OCI-LY1 (cell line): ENCODE measurements at regions not wholly inside any gene's neighbourhood (a gene's known extent, or its start where the extent isn't known, plus 50 kb on each side); places are given as distances from the start of the nearest gene placed in this dataset.

Experiments used
- H2AFZ ChIP-seq: fragments of 200-600 bp; sonication (generic), shearing (Covaris generic); 2 replicates; pipeline ENCODE4 v1.6.0; 2014; ENCODE audit warnings: antibody characterized with exemption, mild to moderate bottlenecking, low read length
- H3F3A ChIP-seq: fragments of 200-600 bp; sonication (generic), shearing (Covaris generic); 2 replicates; pipeline ENCODE4 v1.6.0; 2014; ENCODE audit warnings: mild to moderate bottlenecking, antibody characterized with exemption, low read length, moderate library complexity; ENCODE audit not compliant: insufficient read depth
- H3K27ac ChIP-seq: fragments of 200-600 bp; sonication (generic); 2 replicates; pipeline ENCODE4 v1.5.1; 2014; ENCODE audit warnings: low read length, mixed run types, mild to moderate bottlenecking, low read depth; ENCODE audit not compliant: poor library complexity, severe bottlenecking
- H3K27me3 ChIP-seq: fragments of 200-600 bp; sonication (generic); 2 replicates; pipeline ENCODE4 v1.6.0; 2014; ENCODE audit warnings: antibody characterized with exemption, mild to moderate bottlenecking, low read length, moderate library complexity; ENCODE audit not compliant: insufficient read depth
- H3K36me3 ChIP-seq: fragments of 200-600 bp; sonication (generic); 2 replicates; pipeline ENCODE4 v1.6.1; 2014; ENCODE audit warnings: mild to moderate bottlenecking, antibody characterized with exemption, low read length, moderate library complexity, mixed read lengths; ENCODE audit not compliant: insufficient read depth
- H3K4me1 ChIP-seq: fragments of 200-600 bp; sonication (generic); 2 replicates; pipeline ENCODE4 v1.5.1; 2014; ENCODE audit warnings: mild to moderate bottlenecking, low read length, moderate library complexity; ENCODE audit not compliant: insufficient read depth, severe bottlenecking
- H3K4me2 ChIP-seq: fragments of 200-600 bp; sonication (generic), shearing (Covaris generic); 2 replicates; pipeline ENCODE4 v1.6.1; 2014; ENCODE audit warnings: low read length
- H3K4me3 ChIP-seq: fragments of 200-600 bp; sonication (generic); 2 replicates; pipeline ENCODE4 v1.5.1; 2014; ENCODE audit warnings: low read length, low read depth, mild to moderate bottlenecking, mixed read lengths; ENCODE audit not compliant: poor library complexity, severe bottlenecking
- H3K79me2 ChIP-seq: fragments of 200-600 bp; shearing (Covaris generic); 2 replicates; pipeline ENCODE4 v1.6.1; 2016; ENCODE audit warnings: mixed run types, low read length, mixed read lengths; ENCODE audit not compliant: insufficient read depth
- H3K9ac ChIP-seq: fragments of 200-600 bp; sonication (generic), shearing (Covaris generic); 2 replicates; pipeline ENCODE4 v1.6.1; 2014; ENCODE audit warnings: mild to moderate bottlenecking, low read length, mixed read lengths
- H3K9me2 ChIP-seq: fragments of 200-600 bp; sonication (generic), shearing (Covaris generic); 2 replicates; pipeline ENCODE4 v1.6.1; 2014; ENCODE audit warnings: low read depth, mild to moderate bottlenecking, low read length, mixed read lengths
- H3K9me3 ChIP-seq: fragments of 200-600 bp; shearing (Covaris generic); 2 replicates; pipeline ENCODE4 v1.6.1; 2014; ENCODE audit warnings: low read length, mixed read lengths
- H4K20me1 ChIP-seq: fragments of 200-600 bp; sonication (generic), shearing (Covaris generic); 2 replicates; pipeline ENCODE4 v1.6.0; 2016; ENCODE audit warnings: mild to moderate bottlenecking, low read length; ENCODE audit not compliant: insufficient read depth
- EZH2 ChIP-seq: fragments of 200-600 bp; sonication (generic), shearing (Covaris generic); IDR thresholded peaks from 2 replicates; pipeline ENCODE4 v1.8.0; 2017; ENCODE audit warnings: borderline replicate concordance, mixed run types, mild to moderate bottlenecking, antibody characterized with exemption, low read length, moderate library complexity, mixed read lengths
- TF ChIP-seq, protein P1 (sequence below): fragments of 200-600 bp; sonication (generic), shearing (Covaris generic); IDR thresholded peaks from 2 replicates; pipeline ENCODE4 v1.5.1; 2017; ENCODE audit warnings: mild to moderate bottlenecking, antibody characterized with exemption, low read length, moderate library complexity, mixed read lengths

- Histone ChIP-seq H4K20me1 (no peaks in the 10 kb centered on the region), H3K27me3 (no peaks in the 10 kb centered on the region), H3K9me3 (no peaks in the 10 kb centered on the region), H3K9ac (no peak overlapping the region), H3K4me3 (no peak overlapping the region), H3K9me2 (no peaks in the 10 kb centered on the region), H3K4me1 (no peaks in the 10 kb centered on the region), H3K36me3 (no peaks in the 10 kb centered on the region), H3F3A (no peaks in the 10 kb centered on the region), H3K4me2 (no peak overlapping the region), H3K79me2 (no peaks in the 10 kb centered on the region), H2AFZ (no peak overlapping the region), H3K27ac (no peak overlapping the region)
- TF ChIP-seq EZH2, result no peak
- TF ChIP-seq, protein P1, sequence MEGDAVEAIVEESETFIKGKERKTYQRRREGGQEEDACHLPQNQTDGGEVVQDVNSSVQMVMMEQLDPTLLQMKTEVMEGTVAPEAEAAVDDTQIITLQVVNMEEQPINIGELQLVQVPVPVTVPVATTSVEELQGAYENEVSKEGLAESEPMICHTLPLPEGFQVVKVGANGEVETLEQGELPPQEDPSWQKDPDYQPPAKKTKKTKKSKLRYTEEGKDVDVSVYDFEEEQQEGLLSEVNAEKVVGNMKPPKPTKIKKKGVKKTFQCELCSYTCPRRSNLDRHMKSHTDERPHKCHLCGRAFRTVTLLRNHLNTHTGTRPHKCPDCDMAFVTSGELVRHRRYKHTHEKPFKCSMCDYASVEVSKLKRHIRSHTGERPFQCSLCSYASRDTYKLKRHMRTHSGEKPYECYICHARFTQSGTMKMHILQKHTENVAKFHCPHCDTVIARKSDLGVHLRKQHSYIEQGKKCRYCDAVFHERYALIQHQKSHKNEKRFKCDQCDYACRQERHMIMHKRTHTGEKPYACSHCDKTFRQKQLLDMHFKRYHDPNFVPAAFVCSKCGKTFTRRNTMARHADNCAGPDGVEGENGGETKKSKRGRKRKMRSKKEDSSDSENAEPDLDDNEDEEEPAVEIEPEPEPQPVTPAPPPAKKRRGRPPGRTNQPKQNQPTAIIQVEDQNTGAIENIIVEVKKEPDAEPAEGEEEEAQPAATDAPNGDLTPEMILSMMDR, result no peak
These were observed 665.6 kb upstream of the CXADR start for GRCh38 chr21:16847211-16847610.

DNA sequence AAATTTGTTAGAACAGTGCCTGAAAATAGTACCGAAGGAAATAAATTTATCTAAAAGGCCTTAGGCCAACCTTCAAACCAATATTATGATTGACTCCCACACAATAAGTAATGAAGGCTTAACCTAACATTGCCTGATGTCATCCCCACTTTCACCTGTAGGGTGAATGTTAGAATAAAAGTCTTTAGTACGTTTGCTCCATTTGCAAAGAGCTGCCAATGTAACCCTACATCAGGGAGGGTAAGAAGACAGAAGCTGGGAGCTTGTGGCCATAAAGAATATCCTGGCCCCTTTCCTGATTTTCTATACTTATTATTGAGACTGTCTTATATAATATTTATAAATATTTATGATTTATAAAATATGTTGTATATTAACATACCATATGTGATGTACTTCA, 661.8 kb upstream of the CXADR start:
- Histone ChIP-seq H2AFZ (no peak overlapping the region), H3K27ac (no peak overlapping the region), H3K9ac (no peak overlapping the region), H3F3A (no peaks in the 10 kb centered on the region), H3K4me1 (no peaks in the 10 kb centered on the region), H3K9me2 (no peaks in the 10 kb centered on the region), H3K27me3 (no peaks in the 10 kb centered on the region), H4K20me1 (no peaks in the 10 kb centered on the region), H3K9me3 (no peaks in the 10 kb centered on the region), H3K79me2 (no peaks in the 10 kb centered on the region), H3K36me3 (no peaks in the 10 kb centered on the region), H3K4me3 (no peak overlapping the region), H3K4me2 (no peak overlapping the region)
- TF ChIP-seq EZH2, result no peak
- TF ChIP-seq, protein P1, result peak; percentile 23; the same call in 1 of the 2 replicates

DNA sequence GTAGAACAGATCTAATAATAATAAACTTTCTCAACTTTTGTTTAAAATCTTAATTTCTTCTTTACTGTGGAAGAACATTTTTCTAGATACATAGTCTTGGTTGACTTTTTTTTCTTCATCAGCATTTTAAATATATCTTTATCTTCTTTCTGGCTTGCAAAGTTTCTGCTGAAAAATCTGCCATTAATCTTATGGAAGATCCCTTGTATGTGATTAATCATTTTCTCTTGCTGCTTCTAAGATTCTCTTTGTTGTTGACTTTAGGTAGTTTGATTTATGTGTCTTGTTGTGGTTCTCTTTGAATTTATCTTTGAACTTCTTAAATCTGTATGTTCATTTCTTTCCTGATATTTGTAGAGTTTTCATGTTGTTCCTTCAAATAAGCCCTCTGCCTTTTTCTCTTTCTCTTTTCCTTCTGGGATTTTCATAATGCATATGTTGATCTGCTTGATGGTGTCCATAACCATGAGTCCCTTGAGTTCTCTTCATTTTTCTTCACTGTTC, 657.6 kb upstream of the CXADR start:
- no peak overlapping the region for H3K4me3 ChIP-seq
- H3K79me2 ChIP-seq, result no peaks in the 10 kb centered on the region
- no peaks in the 10 kb centered on the region for H3K9me2 ChIP-seq
- no peaks in the 10 kb centered on the region for H4K20me1 ChIP-seq
- no peaks in the 10 kb centered on the region for H3F3A ChIP-seq
- no peak overlapping the region for H2AFZ ChIP-seq
- no peak overlapping the region for H3K27ac ChIP-seq
- TF ChIP-seq EZH2, result no peak
- TF ChIP-seq, protein P1, result no peak
- H3K36me3 ChIP-seq, result no peaks in the 10 kb centered on the region
- no peak overlapping the region for H3K4me2 ChIP-seq
- no peaks in the 10 kb centered on the region for H3K9me3 ChIP-seq
- no peaks in the 10 kb centered on the region for H3K4me1 ChIP-seq
- H3K9ac ChIP-seq, result no peak overlapping the region
- H3K27me3 ChIP-seq, result no peaks in the 10 kb centered on the region
